H9 (cell line): ENCODE measurements at regions not wholly inside any gene's neighbourhood (a gene's known extent, or its start where the extent isn't known, plus 50 kb on each side); places are given as distances from the start of the nearest gene placed in this dataset.

Experiments
- DNase-seq: peaks from one replicate; pipeline ENCODE4 v3.0.0-alpha.2; 2017
- H2AFZ ChIP-seq: one replicate; pipeline ENCODE4 v1.6.1; 2013; ENCODE audit warnings: mild to moderate bottlenecking, low read length, control low read depth, moderate library complexity
- H2AK5ac ChIP-seq: 2 replicates; pipeline ENCODE4 v1.6.1; 2013; ENCODE audit warnings: low read length, control low read depth, mixed read lengths; ENCODE audit not compliant: insufficient read length
- H2BK120ac ChIP-seq: one replicate; pipeline ENCODE4 v1.6.1; 2013; ENCODE audit warnings: low read depth, mild to moderate bottlenecking, low read length, control low read depth, inconsistent platforms; ENCODE audit not compliant: poor library complexity, severe bottlenecking
- H2BK12ac ChIP-seq: 2 replicates; pipeline ENCODE4 v1.6.1; 2013; ENCODE audit warnings: low read length, control low read depth, mixed read lengths, low read depth; ENCODE audit not compliant: insufficient read length
- H2BK15ac ChIP-seq: 2 replicates; pipeline ENCODE4 v1.6.1; 2013; ENCODE audit warnings: low read depth, low read length, control low read depth
- H2BK20ac ChIP-seq: one replicate; pipeline ENCODE4 v1.6.1; 2013; ENCODE audit warnings: low read depth, mild to moderate bottlenecking, low read length, control low read depth, inconsistent platforms; ENCODE audit not compliant: poor library complexity, severe bottlenecking
- H2BK5ac ChIP-seq: 2 replicates; pipeline ENCODE4 v1.6.1; 2013; ENCODE audit warnings: low read length, control low read depth, mixed read lengths; ENCODE audit not compliant: insufficient read length
- H3K14ac ChIP-seq: 2 replicates; pipeline ENCODE4 v1.6.1; 2013; ENCODE audit warnings: low read length, control low read depth; ENCODE audit not compliant: insufficient read depth
- H3K18ac ChIP-seq: 2 replicates; pipeline ENCODE4 v1.6.1; 2013; ENCODE audit warnings: low read depth, mild to moderate bottlenecking, mixed read lengths, low read length, control low read depth; ENCODE audit not compliant: insufficient read length
- H3K23ac ChIP-seq: 2 replicates; pipeline ENCODE4 v1.6.1; 2013; ENCODE audit warnings: low read length, control low read depth, mixed read lengths, low read depth; ENCODE audit not compliant: insufficient read length
- H3K23me2 ChIP-seq: 2 replicates; pipeline ENCODE4 v1.6.1; 2013; ENCODE audit warnings: low read depth, mild to moderate bottlenecking, mixed read lengths, low read length, control low read depth; ENCODE audit not compliant: insufficient read length, poor library complexity, severe bottlenecking
- H3K27ac ChIP-seq: 2 replicates; pipeline ENCODE4 v1.5.1; 2013; ENCODE audit warnings: low read length, control low read depth, mixed read lengths, low read depth; ENCODE audit not compliant: insufficient read length
- H3K27me3 ChIP-seq: 2 replicates; pipeline ENCODE4 v1.6.1; 2013; ENCODE audit warnings: low read length, control low read depth, inconsistent platforms; ENCODE audit not compliant: insufficient read depth
- H3K4ac ChIP-seq: 2 replicates; pipeline ENCODE4 v1.6.1; 2013; ENCODE audit warnings: low read depth, mild to moderate bottlenecking, control low read depth, inconsistent platforms, low read length, moderate library complexity
- H3K4me1 ChIP-seq: 2 replicates; pipeline ENCODE4 v1.6.1; 2013; ENCODE audit warnings: low read length, control low read depth, inconsistent platforms; ENCODE audit not compliant: insufficient read depth
- H3K4me2 ChIP-seq: 2 replicates; pipeline ENCODE4 v1.6.1; 2013; ENCODE audit warnings: low read length, control low read depth, mixed read lengths; ENCODE audit not compliant: insufficient read length, insufficient read depth
- H3K56ac ChIP-seq: 2 replicates; pipeline ENCODE4 v1.6.1; 2013; ENCODE audit warnings: low read depth, mild to moderate bottlenecking, mixed read lengths, low read length, control low read depth; ENCODE audit not compliant: insufficient read length
- H3K79me1 ChIP-seq: 2 replicates; pipeline ENCODE4 v1.6.1; 2013; ENCODE audit warnings: low read depth, mild to moderate bottlenecking, moderate library complexity, low read length, control low read depth, inconsistent platforms; ENCODE audit not compliant: insufficient read depth, poor library complexity, severe bottlenecking
- H3K79me2 ChIP-seq: 2 replicates; pipeline ENCODE4 v1.6.1; 2013; ENCODE audit warnings: low read length, control low read depth, inconsistent platforms; ENCODE audit not compliant: insufficient read depth
- H3K9ac ChIP-seq: 2 replicates; pipeline ENCODE4 v1.6.1; 2013; ENCODE audit warnings: low read length, control low read depth, mixed read lengths; ENCODE audit not compliant: insufficient read length; ENCODE audit errors: extremely low read depth
- H3K9me3 ChIP-seq: one replicate; pipeline ENCODE4 v1.6.1; 2013; ENCODE audit warnings: low read depth, low read length, inconsistent platforms; ENCODE audit not compliant: control insufficient read depth
- H3T11ph ChIP-seq: one replicate; pipeline ENCODE4 v1.6.1; 2013; ENCODE audit warnings: mild to moderate bottlenecking, low read length, control low read depth, inconsistent platforms
- H4K20me1 ChIP-seq: one replicate; pipeline ENCODE4 v1.6.1; 2013; ENCODE audit not compliant: control insufficient read depth, insufficient read length, insufficient read depth
- H4K5ac ChIP-seq: 2 replicates; pipeline ENCODE4 v1.6.1; 2013; ENCODE audit warnings: low read depth, mild to moderate bottlenecking, mixed read lengths, low read length, control low read depth; ENCODE audit not compliant: insufficient read length
- H4K8ac ChIP-seq: replicated peaks from 2 replicates; pipeline ENCODE4 v1.6.1; 2013; ENCODE audit warnings: low read length, control low read depth, mixed read lengths, low read depth; ENCODE audit not compliant: insufficient read length
- H4K91ac ChIP-seq: 2 replicates; pipeline ENCODE4 v1.6.1; 2013; ENCODE audit warnings: low read depth, mild to moderate bottlenecking, moderate library complexity, mixed read lengths, low read length, control low read depth; ENCODE audit not compliant: insufficient read length
- H3K27ac Mint-ChIP-seq, 3 experiments: 2 replicates in 2 of 3; 3 replicates in 1 of 3; pipeline ENCODE4 v1.8.0; 2020 to 2021; ENCODE audit warnings: mixed read lengths in 3 of 3, mild to moderate bottlenecking in 1 of 3, moderate library complexity in 1 of 3
- H3K27me3 Mint-ChIP-seq: 2 replicates; pipeline ENCODE4 v1.8.0; 2021; ENCODE audit warnings: low read depth, mild to moderate bottlenecking, moderate library complexity, mixed read lengths
- H3K36me3 Mint-ChIP-seq, 3 experiments: 2 replicates in 2 of 3; 3 replicates in 1 of 3; pipeline ENCODE4 v1.8.0; 2020 to 2021; ENCODE audit warnings: low read depth in 3 of 3, mixed read lengths in 3 of 3; ENCODE audit not compliant: insufficient read depth in 1 of 3
- H3K4me1 Mint-ChIP-seq, 2 experiments: 2 replicates each; pipeline ENCODE4 v1.8.0; 2020; ENCODE audit warnings: mixed read lengths in 2 of 2
- H3K4me3 Mint-ChIP-seq, 2 experiments: 2 replicates in 1 of 2; 3 replicates in 1 of 2; pipeline ENCODE4 v1.8.0; 2020 to 2021; ENCODE audit warnings: mild to moderate bottlenecking in 2 of 2, mixed read lengths in 2 of 2, moderate library complexity in 1 of 2
- H3K9me3 Mint-ChIP-seq, 2 experiments: 2 replicates in 1 of 2; 3 replicates in 1 of 2; pipeline ENCODE4 v1.8.0; 2020; ENCODE audit warnings: mild to moderate bottlenecking in 2 of 2, mixed read lengths in 2 of 2, moderate library complexity in 1 of 2
- CTCF ChIP-seq: fragments of 200-600 bp; sonication (generic); conservative IDR thresholded peaks from 3 replicates; pipeline ENCODE4 v1.8.0; 2021; ENCODE audit warnings: antibody characterized with exemption, mild to moderate bottlenecking
- WGBS: extraction: QIAGEN DNeasy Blood & Tissue Kit; methylation state at CpG from one replicate; pipeline ENCODE4 v1.1.7; 2013; ENCODE audit warnings: missing lambda C conversion rate, low lambda C conversion rate, mixed read lengths; ENCODE audit not compliant: insufficient read length; ENCODE audit errors: extremely low coverage; 5-methylcytosine and 5-hydroxymethylcytosine counted together

GRCh38 chr17:77385750-77386501, 245.2 kb downstream of the SEC14L1 start:
- Histone ChIP-seq H2BK120ac (no peak overlapping the region), H4K20me1 (peaks cover 4% of the 10 kb centered on the region), H3K27me3 (no peaks in the 10 kb centered on the region), H4K91ac (no peak overlapping the region), H2BK20ac (no peak overlapping the region), H3K9ac (no peak overlapping the region), H3K79me1 (peaks cover 17% of the 10 kb centered on the region), H2BK15ac (no peak overlapping the region), H3K18ac (no peak overlapping the region), H3K9me3 (no peaks in the 10 kb centered on the region), H3K23ac (no peak overlapping the region), H2AK5ac (no peak overlapping the region), H3K79me2 (peaks cover 20% of the 10 kb centered on the region; the same call in 1 of the 2 replicates), H3K4ac (no peak overlapping the region), H2BK5ac (no peak overlapping the region), H3K56ac (no peak overlapping the region), H3T11ph (no peak overlapping the region), H4K5ac (no peak overlapping the region), H3K27ac (no peak overlapping the region), H2AFZ (no peak overlapping the region), H2BK12ac (no peak overlapping the region), H4K8ac (no peak overlapping the region), H3K4me2 (no peak overlapping the region), H3K4me1 (peaks cover 15% of the 10 kb centered on the region; the same call in 1 of the 2 replicates), H3K23me2 (no peaks in the 10 kb centered on the region), H3K14ac (no peak overlapping the region)
- no peak for TF ChIP-seq CTCF
- H3K36me3 Mint-ChIP-seq, result peaks cover 4 to 9% (median 6%) of the 10 kb centered on the region in 3 experiments; a peak in 3 of 7 replicates
- H3K4me3 Mint-ChIP-seq, result no peak overlapping the region
- no CpG with 5 or more reads among the region's 16 CpGs for WGBS
- DNase-seq, result no peak
- H3K27me3 Mint-ChIP-seq, result no peaks in the 10 kb centered on the region
- peak overlapping the region in 1 of 3 experiments; percentile 35; a peak in 2 of 7 replicates for H3K27ac Mint-ChIP-seq
- H3K9me3 Mint-ChIP-seq, result no peaks in the 10 kb centered on the region; a peak in 1 of 5 replicates
- H3K4me1 Mint-ChIP-seq, result peaks cover 61 to 85% of the 10 kb centered on the region in 2 experiments
